ENCODE measurements at regions not wholly inside any gene's neighbourhood (a gene's known extent, or its start where the extent isn't known, plus 50 kb on each side); places are given as distances from the start of the nearest gene placed in this dataset.

DNA sequence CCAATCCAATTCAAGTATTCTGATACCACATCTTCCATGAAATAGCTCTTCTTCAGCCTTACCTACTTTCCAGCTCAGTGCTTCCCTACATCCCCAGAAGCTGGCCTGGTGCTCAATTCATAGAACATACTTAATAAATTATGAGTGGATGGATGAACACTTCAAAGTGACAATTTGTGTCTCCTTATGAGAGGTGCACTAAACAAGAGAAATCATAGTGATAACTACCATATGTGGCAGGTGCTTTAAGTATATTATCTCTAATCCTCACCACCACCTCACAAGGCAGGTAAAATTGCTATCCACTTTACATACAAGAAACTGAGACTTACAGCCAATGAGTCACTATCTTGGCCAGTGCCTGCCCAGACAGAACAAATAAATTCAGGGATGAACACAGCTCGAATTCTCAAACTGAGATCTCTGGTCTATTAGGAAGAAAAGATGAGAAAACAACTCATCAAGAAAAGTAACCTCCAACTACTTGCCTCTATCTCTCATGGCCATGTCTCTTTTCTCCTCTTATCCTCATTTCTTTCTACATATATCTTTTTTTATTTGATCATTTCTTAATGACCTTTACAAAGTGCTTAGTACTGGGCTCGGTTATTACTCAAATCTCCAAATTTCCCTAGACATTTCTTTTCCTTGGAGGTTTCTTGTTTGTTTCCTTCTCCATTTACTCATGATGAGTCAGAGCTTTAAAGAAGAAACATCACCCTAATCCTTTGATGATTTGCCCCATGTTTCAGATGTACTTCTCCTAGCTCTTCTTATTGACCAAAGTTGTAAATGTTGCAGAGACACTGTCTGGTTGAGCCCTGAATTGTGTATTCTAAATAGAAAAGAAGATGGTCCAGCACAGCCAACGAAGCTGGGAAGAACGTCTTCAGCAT, 161.5 kb downstream of the RPS29 start:
- H3K27ac ChIP-seq = no peak overlapping the region
- DNase-seq = no peak
- H3K9me3 ChIP-seq = no peaks in the 10 kb centered on the region
- H3K4me3 ChIP-seq = no peak overlapping the region
- no peaks in the 10 kb centered on the region for H3K4me1 ChIP-seq (ENCODE audit: insufficient read depth)
- H3K36me3 ChIP-seq = no peaks in the 10 kb centered on the region
- TF ChIP-seq POLR2A (IDR thresholded peaks at IDR 0.05) (no peak), EP300 (IDR thresholded peaks at IDR 0.05) (no peak)
- TF ChIP-seq, protein P1, sequence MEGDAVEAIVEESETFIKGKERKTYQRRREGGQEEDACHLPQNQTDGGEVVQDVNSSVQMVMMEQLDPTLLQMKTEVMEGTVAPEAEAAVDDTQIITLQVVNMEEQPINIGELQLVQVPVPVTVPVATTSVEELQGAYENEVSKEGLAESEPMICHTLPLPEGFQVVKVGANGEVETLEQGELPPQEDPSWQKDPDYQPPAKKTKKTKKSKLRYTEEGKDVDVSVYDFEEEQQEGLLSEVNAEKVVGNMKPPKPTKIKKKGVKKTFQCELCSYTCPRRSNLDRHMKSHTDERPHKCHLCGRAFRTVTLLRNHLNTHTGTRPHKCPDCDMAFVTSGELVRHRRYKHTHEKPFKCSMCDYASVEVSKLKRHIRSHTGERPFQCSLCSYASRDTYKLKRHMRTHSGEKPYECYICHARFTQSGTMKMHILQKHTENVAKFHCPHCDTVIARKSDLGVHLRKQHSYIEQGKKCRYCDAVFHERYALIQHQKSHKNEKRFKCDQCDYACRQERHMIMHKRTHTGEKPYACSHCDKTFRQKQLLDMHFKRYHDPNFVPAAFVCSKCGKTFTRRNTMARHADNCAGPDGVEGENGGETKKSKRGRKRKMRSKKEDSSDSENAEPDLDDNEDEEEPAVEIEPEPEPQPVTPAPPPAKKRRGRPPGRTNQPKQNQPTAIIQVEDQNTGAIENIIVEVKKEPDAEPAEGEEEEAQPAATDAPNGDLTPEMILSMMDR (IDR thresholded peaks at IDR 0.05) = no peak
- 74 to 83% (median 83%) methylated on average over 4 of the region's 4 CpGs for WGBS, 3 donors
- no peaks in the 10 kb centered on the region for H3K27me3 ChIP-seq
- intact Hi-C loops (cut with DNase I) = no loop called here

- Histone ChIP-seq H3K4me1 (ENCODE audit: insufficient read depth) (no peaks in the 10 kb centered on the region), H3K27me3 (no peaks in the 10 kb centered on the region)
Observed at GRCh38 chr14:49420201-49420600, 166.0 kb downstream of the RPS29 start.

GRCh38 chr14:49418789-49419188, 167.4 kb downstream of the RPS29 start:
- Histone ChIP-seq H3K27me3 (no peaks in the 10 kb centered on the region), H3K9me3 (no peaks in the 10 kb centered on the region), H3K4me1 (ENCODE audit: insufficient read depth) (no peaks in the 10 kb centered on the region), H3K4me3 (no peak overlapping the region), H3K27ac (no peak overlapping the region), H3K36me3 (no peaks in the 10 kb centered on the region)
- WGBS, 3 donors = 78 to 80% (median 79%) methylated on average over 4 of the region's 4 CpGs
- intact Hi-C loops (cut with DNase I) = no loop called here
- TF ChIP-seq POLR2A (IDR thresholded peaks at IDR 0.05) (no peak), EP300 (IDR thresholded peaks at IDR 0.05) (no peak)
- TF ChIP-seq, protein P1 (IDR thresholded peaks at IDR 0.05) = no peak
- DNase-seq = no peak

More at GRCh38 chr14:49420201-49420600, 166.0 kb downstream of the RPS29 start:
- WGBS, 3 donors = 86 to 89% (median 87%) methylated on average over 3 of the region's 3 CpGs
- H3K27ac ChIP-seq = no peak overlapping the region
- H3K4me3 ChIP-seq = no peak overlapping the region
- H3K36me3 ChIP-seq = no peaks in the 10 kb centered on the region
- TF ChIP-seq, protein P1 (IDR thresholded peaks at IDR 0.05) = no peak
- TF ChIP-seq EP300 (IDR thresholded peaks at IDR 0.05) (no peak), POLR2A (IDR thresholded peaks at IDR 0.05) (no peak)
- no peak for DNase-seq
- no peaks in the 10 kb centered on the region for H3K9me3 ChIP-seq
- intact Hi-C loops (cut with DNase I) = no loop called here

DNA sequence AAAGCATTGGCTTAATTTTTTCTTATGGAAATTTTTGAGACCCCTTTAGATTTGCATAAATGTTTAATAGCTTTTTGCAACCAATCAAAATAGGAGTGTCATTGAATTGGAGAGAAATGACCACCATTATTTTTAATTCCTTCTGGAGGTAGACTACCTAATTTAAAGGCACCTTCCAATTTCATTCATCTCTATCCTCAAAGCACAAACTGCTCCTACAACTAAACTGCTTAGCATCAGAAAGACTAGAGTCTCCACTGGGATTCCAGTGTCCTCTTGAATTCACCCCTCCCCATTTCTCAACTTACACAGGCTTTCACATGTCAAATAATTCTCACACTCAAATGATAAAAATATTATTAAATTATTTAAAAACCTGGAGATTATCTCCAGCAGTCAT, 168.4 kb downstream of the RPS29 start:
- no peak overlapping the region for H3K27ac ChIP-seq
- DNase-seq = no peak
- H3K4me3 ChIP-seq = no peak overlapping the region
- H3K27me3 ChIP-seq = no peaks in the 10 kb centered on the region
- no peaks in the 10 kb centered on the region for H3K36me3 ChIP-seq
- TF ChIP-seq POLR2A (IDR thresholded peaks at IDR 0.05) (no peak), EP300 (IDR thresholded peaks at IDR 0.05) (no peak)
- TF ChIP-seq, protein P1 (IDR thresholded peaks at IDR 0.05) = no peak
- H3K9me3 ChIP-seq = no peaks in the 10 kb centered on the region
- no peaks in the 10 kb centered on the region for H3K4me1 ChIP-seq (ENCODE audit: insufficient read depth)
- intact Hi-C loops (cut with DNase I) = no loop called here

Data from ovary (tissue), 7 donors.